IMR-90 (cell line): ENCODE measurements at regions not wholly inside any gene's neighbourhood (a gene's known extent, or its start where the extent isn't known, plus 50 kb on each side); places are given as distances from the start of the nearest gene placed in this dataset.

Source experiments
- ATAC-seq: fragments of 200-7000 bp; cut with Tn5 transposase; 2 replicates; pipeline ENCODE4 v1.9.1; 2020; ENCODE audit warnings: low read depth, mild to moderate bottlenecking, moderate library complexity
- BruUV-seq: library from RNA; stranded (reverse); fragments of 400-500 nt; replicated peaks from 2 replicates; lab custom pipeline; 2021; lab: Mats Ljungman, UMichigan
- CTCF ChIA-PET: fragments of 300-600 bp; formaldehyde crosslinking; extraction: SDS; loops from one replicate; lab custom pipeline; 2021; ENCODE audit warnings: antibody characterized with exemption; lab: Yijun Ruan, JAX
- POLR2A ChIA-PET: fragments of 300-600 bp; sonication (Branson Sonifier 250); formaldehyde crosslinking; loops from one replicate; lab custom pipeline; 2022; ENCODE audit warnings: antibody characterized with exemption; ENCODE audit not compliant: unreplicated experiment; lab: Charles Lee
- DNase-seq: peaks from one replicate; pipeline ENCODE4 v3.0.0; 2013
- H2AFZ ChIP-seq: replicated peaks from 2 replicates; pipeline ENCODE3; 2013; ENCODE audit warnings: low read length, mild to moderate bottlenecking; ENCODE audit not compliant: poor library complexity
- H2AK5ac ChIP-seq: 2 replicates; pipeline ENCODE4 v1.6.1; 2013; ENCODE audit warnings: low read depth, low read length, inconsistent platforms
- H2AK9ac ChIP-seq: replicated peaks from 2 replicates; pipeline ENCODE3; 2013; ENCODE audit warnings: mild to moderate bottlenecking, low read depth, low read length, moderate library complexity; ENCODE audit not compliant: poor library complexity
- H2BK120ac ChIP-seq: 2 replicates; pipeline ENCODE4 v1.6.1; 2013; ENCODE audit warnings: low read depth, low read length, inconsistent platforms
- H2BK15ac ChIP-seq: 3 replicates; pipeline ENCODE4 v1.6.1; 2013; ENCODE audit warnings: low read depth, low read length, inconsistent platforms
- H2BK20ac ChIP-seq: 2 replicates; pipeline ENCODE4 v1.6.1; 2013; ENCODE audit warnings: low read depth, mild to moderate bottlenecking, inconsistent platforms, low read length, moderate library complexity
- H2BK5ac ChIP-seq: 2 replicates; pipeline ENCODE4 v1.6.1; 2013; ENCODE audit warnings: mild to moderate bottlenecking, low read depth, low read length, inconsistent platforms; ENCODE audit not compliant: poor library complexity, severe bottlenecking
- H3K14ac ChIP-seq: replicated peaks from 2 replicates; pipeline ENCODE4 v1.6.1; 2013; ENCODE audit warnings: low read depth, low read length, inconsistent platforms
- H3K18ac ChIP-seq: 2 replicates; pipeline ENCODE4 v1.6.1; 2013; ENCODE audit warnings: low read depth, low read length, control low read depth
- H3K23ac ChIP-seq: 2 replicates; pipeline ENCODE4 v1.6.1; 2013; ENCODE audit warnings: low read depth, low read length, inconsistent platforms
- H3K27ac ChIP-seq: 2 replicates; pipeline ENCODE4 v1.5.1; 2013; ENCODE audit warnings: mild to moderate bottlenecking, control low read depth, low read length; ENCODE audit not compliant: insufficient read depth
- H3K27me3 ChIP-seq: 2 replicates; pipeline ENCODE4 v1.6.1; 2013; ENCODE audit warnings: low read length; ENCODE audit not compliant: control insufficient read depth, insufficient read depth
- H3K36me3 ChIP-seq: 2 replicates; pipeline ENCODE4 v1.6.1; 2013; ENCODE audit warnings: low read length, mixed read lengths; ENCODE audit not compliant: control insufficient read depth, insufficient read depth
- H3K4ac ChIP-seq: 2 replicates; pipeline ENCODE4 v1.6.1; 2013; ENCODE audit warnings: low read depth, low read length, inconsistent platforms
- H3K4me1 ChIP-seq: 2 replicates; pipeline ENCODE4 v1.6.1; 2013; ENCODE audit warnings: low read length, mixed read lengths; ENCODE audit not compliant: control insufficient read depth, insufficient read depth
- H3K4me2 ChIP-seq: 2 replicates; pipeline ENCODE4 v1.6.1; 2013; ENCODE audit warnings: low read depth, mild to moderate bottlenecking, control low read depth, low read length, moderate library complexity
- H3K4me3 ChIP-seq: 2 replicates; pipeline ENCODE4 v1.5.1; 2013; ENCODE audit warnings: low read depth, mild to moderate bottlenecking, control low read depth, low read length, moderate library complexity; ENCODE audit not compliant: insufficient read depth
- H3K56ac ChIP-seq: 2 replicates; pipeline ENCODE4 v1.6.1; 2013; ENCODE audit warnings: low read length, inconsistent platforms; ENCODE audit not compliant: insufficient read depth; ENCODE audit errors: extremely low read depth
- H3K79me1 ChIP-seq, 2 experiments: 2 replicates each; pipeline ENCODE4 v1.6.1; 2013; ENCODE audit warnings: low read length in 2 of 2, inconsistent platforms in 1 of 2, low read depth in 1 of 2
- H3K9ac ChIP-seq: 2 replicates; pipeline ENCODE4 v1.6.1; 2013; ENCODE audit warnings: low read depth, low read length, control low read depth
- H3K9me1 ChIP-seq: 2 replicates; pipeline ENCODE4 v1.6.1; 2013; ENCODE audit warnings: low read length, inconsistent platforms; ENCODE audit not compliant: insufficient read depth
- H3K9me3 ChIP-seq: 2 replicates; pipeline ENCODE4 v1.6.1; 2013; ENCODE audit warnings: low read length; ENCODE audit not compliant: control insufficient read depth, insufficient read depth
- H4K20me1 ChIP-seq: 2 replicates; pipeline ENCODE4 v1.6.1; 2013; ENCODE audit warnings: low read length, inconsistent platforms; ENCODE audit not compliant: insufficient read depth
- H4K5ac ChIP-seq: 2 replicates; pipeline ENCODE4 v1.6.1; 2013; ENCODE audit warnings: mild to moderate bottlenecking, low read depth, low read length, control low read depth
- H4K8ac ChIP-seq, 2 experiments: 2 replicates each; pipeline ENCODE4 v1.6.1; 2013; ENCODE audit warnings: low read depth in 2 of 2, low read length in 2 of 2, control low read depth in 1 of 2, inconsistent platforms in 1 of 2
- H4K91ac ChIP-seq: 2 replicates; pipeline ENCODE4 v1.6.1; 2013; ENCODE audit warnings: low read depth, low read length, inconsistent platforms; ENCODE audit not compliant: insufficient read depth
- CEBPB ChIP-seq: IDR thresholded peaks from 2 replicates; pipeline ENCODE4 v1.6.1; 2012; ENCODE audit warnings: low read depth, low read length, improper control_type of control experiment
- MAFK ChIP-seq: IDR thresholded peaks from 2 replicates; pipeline ENCODE4 v1.6.1; 2012; ENCODE audit warnings: low read depth, low read length, improper control_type of control experiment
- MXI1 ChIP-seq: IDR thresholded peaks from 2 replicates; pipeline ENCODE4 v1.6.1; 2012; ENCODE audit warnings: low read depth, mild to moderate bottlenecking, low read length, moderate library complexity, borderline replicate concordance
- NFE2L2 ChIP-seq: fragments of 150-350 bp; IDR thresholded peaks from 2 replicates; pipeline ENCODE4 v1.6.1; 2016; ENCODE audit warnings: low read depth, mild to moderate bottlenecking, low read length
- RAD21 ChIP-seq: IDR thresholded peaks from 2 replicates; pipeline ENCODE4 v1.6.1; 2012; ENCODE audit warnings: low read length, improper control_type of control experiment
- RFX5 ChIP-seq: IDR thresholded peaks from 2 replicates; pipeline ENCODE4 v1.8.0; 2012; ENCODE audit warnings: low read depth, mild to moderate bottlenecking, low read length, moderate library complexity
- WGBS, 2 experiments: methylation state at CpG; one replicate each; pipeline versions ENCODE4 v1.1.5 to v1.1.7; 2013; ENCODE audit warnings: missing lambda C conversion rate in 2 of 2; ENCODE audit not compliant: insufficient read length in 1 of 2; ENCODE audit errors: extremely low coverage in 2 of 2; 5-methylcytosine and 5-hydroxymethylcytosine counted together
- dilution Hi-C: fragments of 300-500 bp; cut with HindIII; formaldehyde crosslinking; loops from one replicate; pipeline ENCODE4 v1.14.3; 2018; ENCODE audit warnings: low sequenced_read_pairs; ENCODE audit not compliant: unreplicated experiment
- in situ Hi-C: fragments of 300-500 bp; cut with MboI; formaldehyde crosslinking; loops from 3 replicates; pipeline ENCODE4 v1.14.3; 2019; ENCODE audit warnings: low sequenced_read_pairs, inconsistent platforms, mixed read lengths
- intact Hi-C: fragments of 100-400 bp; cut with micrococcal nuclease; formaldehyde crosslinking; loops from 2 replicates; pipeline ENCODE4 v1.10.0; 2022
- TF ChIP-seq, protein P1 (sequence below): fragments of 150-350 bp; IDR thresholded peaks from 2 replicates; pipeline ENCODE4 v1.6.1; 2016; ENCODE audit warnings: low read depth, mild to moderate bottlenecking, low read length, moderate library complexity, borderline replicate concordance
- TF ChIP-seq, protein P2 (sequence below): conservative IDR thresholded peaks from 2 replicates; pipeline ENCODE4 v1.5.1; 2012; ENCODE audit warnings: mild to moderate bottlenecking, low read depth, low read length, improper control_type of control experiment

DNA sequence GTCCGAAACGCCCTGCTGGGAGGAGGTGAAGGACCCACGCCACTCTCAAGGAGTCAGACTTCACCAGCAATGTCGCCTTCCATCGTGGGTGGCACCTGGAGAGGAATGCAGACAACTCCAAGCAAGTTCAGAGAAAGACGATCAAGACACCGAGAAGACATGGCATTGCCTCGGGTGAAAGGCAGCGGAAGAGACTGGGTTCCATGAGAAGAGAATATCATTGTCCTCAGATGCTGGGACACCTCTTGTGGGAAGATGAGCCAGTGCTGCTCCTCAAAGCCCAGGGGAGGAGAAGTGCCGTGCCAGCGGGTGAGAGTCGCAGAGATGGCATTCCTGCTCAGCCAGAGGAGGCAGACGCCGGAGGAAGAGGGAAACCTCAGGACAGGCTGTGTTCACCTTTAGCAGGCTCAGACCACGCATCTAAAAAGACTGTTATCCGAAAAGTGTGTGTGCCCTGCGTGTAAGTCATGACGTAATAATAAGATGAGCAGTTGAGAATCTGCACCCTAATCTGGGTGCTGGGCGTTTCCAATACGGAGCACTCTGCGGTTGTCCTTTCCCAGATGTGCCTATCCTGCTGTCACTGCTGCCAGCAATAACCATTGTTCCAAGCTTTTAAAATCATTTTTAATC is 144.6 kb upstream of the SPACA7 start:
- Histone ChIP-seq H4K91ac (no peak overlapping the region), H3K23ac (no peak overlapping the region), H3K36me3 (no peaks in the 10 kb centered on the region), H3K56ac (no peak overlapping the region), H4K5ac (no peak overlapping the region), H2AK5ac (no peak overlapping the region), H3K9ac (no peak overlapping the region), H2BK120ac (no peak overlapping the region), H3K4me2 (no peak overlapping the region), H3K9me1 (no peaks in the 10 kb centered on the region), H2BK5ac (no peak overlapping the region), H3K27ac (no peak overlapping the region), H3K18ac (no peak overlapping the region), H2AFZ (no peak overlapping the region), H3K4ac (no peak overlapping the region), H4K8ac (no peak overlapping the region), H3K4me3 (no peak overlapping the region), H4K20me1 (no peaks in the 10 kb centered on the region), H3K79me1 (no peaks in the 10 kb centered on the region), H2AK9ac (no peak overlapping the region), H3K4me1 (no peaks in the 10 kb centered on the region), H2BK20ac (no peak overlapping the region), H3K27me3 (no peaks in the 10 kb centered on the region), H2BK15ac (no peak overlapping the region), H3K9me3 (peaks cover 55% of the 10 kb centered on the region), H3K14ac (no peak overlapping the region)
- DNase-seq (no peak), ATAC-seq (no peak)
- no TSS peak for BruUV-seq
- TF ChIP-seq MAFK (no peak), MXI1 (no peak), CEBPB (no peak), RFX5 (no peak), NFE2L2 (no peak), RAD21 (no peak)
- TF ChIP-seq, protein P1, sequence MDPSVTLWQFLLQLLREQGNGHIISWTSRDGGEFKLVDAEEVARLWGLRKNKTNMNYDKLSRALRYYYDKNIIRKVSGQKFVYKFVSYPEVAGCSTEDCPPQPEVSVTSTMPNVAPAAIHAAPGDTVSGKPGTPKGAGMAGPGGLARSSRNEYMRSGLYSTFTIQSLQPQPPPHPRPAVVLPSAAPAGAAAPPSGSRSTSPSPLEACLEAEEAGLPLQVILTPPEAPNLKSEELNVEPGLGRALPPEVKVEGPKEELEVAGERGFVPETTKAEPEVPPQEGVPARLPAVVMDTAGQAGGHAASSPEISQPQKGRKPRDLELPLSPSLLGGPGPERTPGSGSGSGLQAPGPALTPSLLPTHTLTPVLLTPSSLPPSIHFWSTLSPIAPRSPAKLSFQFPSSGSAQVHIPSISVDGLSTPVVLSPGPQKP: no peak
- TF ChIP-seq, protein P2, sequence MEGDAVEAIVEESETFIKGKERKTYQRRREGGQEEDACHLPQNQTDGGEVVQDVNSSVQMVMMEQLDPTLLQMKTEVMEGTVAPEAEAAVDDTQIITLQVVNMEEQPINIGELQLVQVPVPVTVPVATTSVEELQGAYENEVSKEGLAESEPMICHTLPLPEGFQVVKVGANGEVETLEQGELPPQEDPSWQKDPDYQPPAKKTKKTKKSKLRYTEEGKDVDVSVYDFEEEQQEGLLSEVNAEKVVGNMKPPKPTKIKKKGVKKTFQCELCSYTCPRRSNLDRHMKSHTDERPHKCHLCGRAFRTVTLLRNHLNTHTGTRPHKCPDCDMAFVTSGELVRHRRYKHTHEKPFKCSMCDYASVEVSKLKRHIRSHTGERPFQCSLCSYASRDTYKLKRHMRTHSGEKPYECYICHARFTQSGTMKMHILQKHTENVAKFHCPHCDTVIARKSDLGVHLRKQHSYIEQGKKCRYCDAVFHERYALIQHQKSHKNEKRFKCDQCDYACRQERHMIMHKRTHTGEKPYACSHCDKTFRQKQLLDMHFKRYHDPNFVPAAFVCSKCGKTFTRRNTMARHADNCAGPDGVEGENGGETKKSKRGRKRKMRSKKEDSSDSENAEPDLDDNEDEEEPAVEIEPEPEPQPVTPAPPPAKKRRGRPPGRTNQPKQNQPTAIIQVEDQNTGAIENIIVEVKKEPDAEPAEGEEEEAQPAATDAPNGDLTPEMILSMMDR: no peak
- CTCF ChIA-PET: no interaction called here
- POLR2A ChIA-PET: no interaction called here
- intact Hi-C loops: no loop called here
- in situ Hi-C loops: no loop called here
- dilution Hi-C loops: no loop called here
- 68% methylated on average over 11 of the region's 21 CpGs; no CpG with 5 or more reads in 1 of the 2 experiments for WGBS, 2 experiments
